ENCODE measurements at regions not wholly inside any gene's neighbourhood (a gene's known extent, or its start where the extent isn't known, plus 50 kb on each side); places are given as distances from the start of the nearest gene placed in this dataset.

- TF ChIP-seq CTCF (optimal IDR thresholded peaks at IDR 0.05 in 1 of 3, IDR thresholded peaks at IDR 0.05 in 1 of 3, conservative IDR thresholded peaks at IDR 0.05 in 1 of 3; ENCODE audit: extremely low read depth in 1 of 3, insufficient read depth in 2 of 3, low read length in 3 of 3) (no peak), EZH2 (IDR thresholded peaks at IDR 0.05; ENCODE audit: low read length) (no peak)
Observed at GRCh38 chr3:95971573-95971972, 842.8 kb upstream of the EPHA6 start.

Data from keratinocyte (primary cell).